Endothelial cell of umbilical vein (primary cell): ENCODE measurements at regions not wholly inside any gene's neighbourhood (a gene's known extent, or its start where the extent isn't known, plus 50 kb on each side); places are given as distances from the start of the nearest gene placed in this dataset.
"Not testable (repeated sequence)": the region's sequence is repeated elsewhere in the genome, so short reads cannot be mapped to it uniquely, and the experiment has no call there.

Source experiments
- BruUV-seq: library from RNA; stranded (reverse); fragments of 400-500 nt; replicated peaks from 2 replicates; lab custom pipeline; 2021; lab: Mats Ljungman, UMichigan
- CTCF ChIA-PET: fragments of 300-600, 350-600 bp; sonication (Branson Sonifier 250); formaldehyde crosslinking; loops from one replicate; lab custom pipeline; 2021; ENCODE audit warnings: antibody characterized with exemption, inconsistent platforms; lab: Charles Lee
- POLR2A ChIA-PET: fragments of 300-600, 350-600 bp; sonication (Branson Sonifier 250); formaldehyde crosslinking; loops from one replicate; lab custom pipeline; 2021; ENCODE audit warnings: antibody characterized with exemption, inconsistent platforms; lab: Charles Lee
- DNase-seq: peaks from one replicate; pipeline ENCODE4 v3.0.0-alpha.2; 2011; ENCODE audit warnings: low read depth, low spot score
- FAIRE-seq: peaks from 2 replicates; lab custom pipeline; 2011; peaks lifted over from hg19 to GRCh38; lab: Jason Lieb, UNC
- H2AFZ ChIP-seq: 2 replicates; pipeline ENCODE4 v1.6.0; 2012; ENCODE audit warnings: low read depth, low read length, control low read depth, inconsistent platforms
- H3K27ac ChIP-seq: 2 replicates; pipeline ENCODE4 v1.5.1; 2011; ENCODE audit warnings: low read depth, mild to moderate bottlenecking, control low read depth, low read length, moderate library complexity; ENCODE audit not compliant: insufficient read depth
- H3K27me3 ChIP-seq, 2 experiments: 2 replicates each; pipeline versions ENCODE4 v1.6.0 to v1.6.1; 2011; ENCODE audit warnings: low read length in 2 of 2, mixed read lengths in 1 of 2; ENCODE audit not compliant: control insufficient read depth in 2 of 2, insufficient read depth in 2 of 2
- H3K36me3 ChIP-seq, 2 experiments: 2 replicates in 1 of 2; 3 replicates in 1 of 2; pipeline ENCODE4 v1.5.1; 2011; ENCODE audit warnings: low read length in 2 of 2, mild to moderate bottlenecking in 1 of 2, moderate library complexity in 1 of 2; ENCODE audit not compliant: control insufficient read depth in 2 of 2, insufficient read depth in 2 of 2; ENCODE audit errors: extremely low read depth in 1 of 2
- H3K4me1 ChIP-seq: 3 replicates; pipeline ENCODE4 v1.5.1; 2011; ENCODE audit warnings: mild to moderate bottlenecking, low read length; ENCODE audit not compliant: control insufficient read depth, insufficient read depth; ENCODE audit errors: extremely low read depth
- H3K4me2 ChIP-seq: 2 replicates; pipeline ENCODE4 v1.6.1; 2011; ENCODE audit warnings: low read length, control low read depth, mixed read lengths; ENCODE audit not compliant: insufficient read depth
- H3K4me3 ChIP-seq, 3 experiments: fragments of 200-600 bp in 1 of 3; sonication (generic), shearing (Covaris generic) in 1 of 3; replicated peaks in 1 of 3; 2 replicates each; pipeline ENCODE4 v1.5.1; 2011 to 2016; ENCODE audit warnings: control low read depth in 3 of 3, low read length in 3 of 3, mild to moderate bottlenecking in 2 of 3, inconsistent platforms in 1 of 3, low read depth in 1 of 3, moderate library complexity in 1 of 3; ENCODE audit not compliant: insufficient read depth in 1 of 3
- H3K79me2 ChIP-seq: 2 replicates; pipeline ENCODE4 v1.6.0; 2012; ENCODE audit warnings: low read length, inconsistent platforms; ENCODE audit not compliant: control insufficient read depth, insufficient read depth
- H3K9ac ChIP-seq: replicated peaks from 2 replicates; pipeline ENCODE3; 2011; ENCODE audit warnings: low read length, control low read depth; ENCODE audit not compliant: insufficient read depth; ENCODE audit errors: extremely low read depth
- H3K9me1 ChIP-seq: replicated peaks from 3 replicates; pipeline ENCODE4 v1.6.0; 2011; ENCODE audit warnings: mild to moderate bottlenecking, low read length; ENCODE audit not compliant: control insufficient read depth, insufficient read depth; ENCODE audit errors: extremely low read depth
- H3K9me3 ChIP-seq: replicated peaks from 2 replicates; pipeline ENCODE4 v1.5.1; 2012; ENCODE audit warnings: low read length, inconsistent platforms; ENCODE audit not compliant: control insufficient read depth, insufficient read depth
- H4K20me1 ChIP-seq: replicated peaks from 2 replicates; pipeline ENCODE3; 2011; ENCODE audit warnings: mild to moderate bottlenecking, low read length; ENCODE audit not compliant: control insufficient read depth, insufficient read depth; ENCODE audit errors: extremely low read depth
- CTCF ChIP-seq, 2 donors: IDR thresholded peaks; 1 replicate in 1 of 2; 2 replicates in 1 of 2; pipeline ENCODE4 v1.5.1; 2011; ENCODE audit warnings: low read length in 2 of 2, mild to moderate bottlenecking in 2 of 2, moderate library complexity in 2 of 2, control low read depth in 1 of 2, inconsistent platforms in 1 of 2, low read depth in 1 of 2; ENCODE audit not compliant: insufficient read depth in 1 of 2; ENCODE audit errors: extremely low read depth in 1 of 2
- EZH2 ChIP-seq: IDR thresholded peaks from 2 replicates; pipeline ENCODE4 v1.6.1; 2012; ENCODE audit warnings: borderline replicate concordance, low read depth, mild to moderate bottlenecking, moderate library complexity, low read length, inconsistent platforms; ENCODE audit not compliant: severe bottlenecking
- FOS ChIP-seq: IDR thresholded peaks from 2 replicates; pipeline ENCODE4 v1.6.1; 2011; ENCODE audit warnings: mild to moderate bottlenecking, low read length, moderate library complexity, borderline replicate concordance; ENCODE audit not compliant: insufficient read depth
- GATA2 ChIP-seq: IDR thresholded peaks from 2 replicates; pipeline ENCODE4 v1.7.0; 2011; ENCODE audit warnings: low read depth, mild to moderate bottlenecking, moderate library complexity, mixed read lengths, low read length; ENCODE audit not compliant: insufficient read length, insufficient read depth
- JUN ChIP-seq: IDR thresholded peaks from 2 replicates; pipeline ENCODE4 v1.6.1; 2011; ENCODE audit warnings: borderline replicate concordance, low read depth; ENCODE audit not compliant: insufficient read length, insufficient read depth
- MAX ChIP-seq: IDR thresholded peaks from 2 replicates; pipeline ENCODE4 v1.6.1; 2011; ENCODE audit not compliant: insufficient read depth, insufficient read length
- MYC ChIP-seq: IDR thresholded peaks from one replicate; pipeline ENCODE4 v1.6.1; 2011; ENCODE audit warnings: mild to moderate bottlenecking, low read depth, low read length
- POLR2A ChIP-seq: IDR thresholded peaks from 2 replicates; pipeline ENCODE4 v1.6.1; 2012; ENCODE audit warnings: low read depth, mild to moderate bottlenecking, control low read depth, low read length
- POLR2AphosphoS5 ChIP-seq: IDR thresholded peaks from 2 replicates; pipeline ENCODE4 v1.6.1; 2012; ENCODE audit warnings: low read depth, mild to moderate bottlenecking, control low read depth, low read length, moderate library complexity; ENCODE audit not compliant: insufficient read depth
- dilution Hi-C: fragments of 300-500 bp; cut with MboI; formaldehyde crosslinking; loops from one replicate; pipeline ENCODE4 v1.15.0; 2019; ENCODE audit warnings: low sequenced_read_pairs; ENCODE audit not compliant: extremely low pct_ligation_motif_present
- intact Hi-C: fragments of 100-400 bp; cut with micrococcal nuclease; formaldehyde crosslinking; loops from one replicate; pipeline ENCODE4 v1.10.0; 2022

DNA sequence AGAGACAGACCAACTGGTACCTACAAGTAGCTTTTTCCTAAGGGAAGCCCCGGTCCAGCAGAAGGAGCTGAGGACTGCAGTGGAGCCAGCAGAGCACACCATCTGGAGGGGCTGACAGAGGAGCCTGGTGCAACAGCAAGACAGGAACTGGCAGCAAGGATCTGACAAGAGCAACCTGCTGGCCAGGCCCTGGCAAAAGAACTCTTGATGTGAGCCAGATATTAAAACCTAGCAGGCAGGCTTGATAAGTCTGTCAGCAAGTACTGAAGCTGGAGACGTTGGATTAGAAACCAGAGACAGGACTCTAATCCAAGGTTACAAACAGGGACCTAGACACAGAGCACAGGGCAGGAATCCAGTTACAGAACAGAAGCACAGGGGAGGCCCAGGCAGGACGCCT, 260.7 kb upstream of the MGAT5 start:
- BruUV-seq = no TSS peak
- no peak for TF ChIP-seq FOS
- TF ChIP-seq POLR2AphosphoS5 = no peak
- no peak for TF ChIP-seq MAX
- TF ChIP-seq POLR2A = no peak
- TF ChIP-seq CTCF (IDR thresholded peaks at IDR 0.05; ENCODE audit: extremely low read depth in 1 of 2, insufficient read depth in 1 of 2, low read depth in 1 of 2, low read length in 2 of 2) = no peak
- no peak for TF ChIP-seq MYC
- TF ChIP-seq GATA2 = no peak
- no peak for TF ChIP-seq EZH2
- no peak for TF ChIP-seq JUN
- Histone ChIP-seq H3K4me3 (no peak overlapping the region), H2AFZ (no peak overlapping the region), H3K9me1 (no peaks in the 10 kb centered on the region), H3K36me3 (no peaks in the 10 kb centered on the region), H3K27me3 (no peaks in the 10 kb centered on the region), H3K9ac (no peak overlapping the region), H3K27ac (no peak overlapping the region), H4K20me1 (no peaks in the 10 kb centered on the region), H3K79me2 (no peaks in the 10 kb centered on the region), H3K4me1 (no peaks in the 10 kb centered on the region), H3K9me3 (no peaks in the 10 kb centered on the region), H3K4me2 (no peak overlapping the region)
- ChIA-PET CTCF (no interaction called here), POLR2A (no interaction called here)
- DNase-seq (no peak), FAIRE-seq (no peak)
- dilution Hi-C loops = no loop called here
- intact Hi-C loops = no loop called here

GRCh38 chr2:133998726-133999125, 255.1 kb upstream of the MGAT5 start:
- dilution Hi-C loops, H3K4me3 ChIP-seq, BruUV-seq, H3K9me3 ChIP-seq, H3K9me1 ChIP-seq, H3K9ac ChIP-seq, intact Hi-C loops, POLR2A ChIA-PET, FAIRE-seq, H4K20me1 ChIP-seq, H3K27me3 ChIP-seq, H3K79me2 ChIP-seq, H3K4me2 ChIP-seq, DNase-seq, H3K4me1 ChIP-seq, H3K27ac ChIP-seq, H2AFZ ChIP-seq, CTCF ChIA-PET, H3K36me3 ChIP-seq: not testable (repeated sequence)
